Erythroblast (primary cell): ENCODE measurements at regions not wholly inside any gene's neighbourhood (a gene's known extent, or its start where the extent isn't known, plus 50 kb on each side); places are given as distances from the start of the nearest gene placed in this dataset.

Source experiments
- GATA1 ChIP-seq: IDR thresholded peaks from 2 replicates; pipeline ENCODE4 v1.6.1; 2011; ENCODE audit warnings: low read depth, mild to moderate bottlenecking, control low read depth, low read length, moderate library complexity
- POLR2A ChIP-seq: IDR thresholded peaks from 2 replicates; pipeline ENCODE4 v1.6.1; 2011; ENCODE audit warnings: mild to moderate bottlenecking, low read length

- TF ChIP-seq POLR2A = no peak
- no peak for TF ChIP-seq GATA1
Measured at GRCh38 chr2:207428573-207428972, 101.2 kb upstream of the CREB1 start.
